Astrocyte (in vitro differentiated cells and primary cell): ENCODE measurements at regions not wholly inside any gene's neighbourhood (a gene's known extent, or its start where the extent isn't known, plus 50 kb on each side); places are given as distances from the start of the nearest gene placed in this dataset.

Experiments
- CTCF ChIP-seq: IDR thresholded peaks from 2 replicates; pipeline ENCODE4 v1.5.1; 2011; ENCODE audit warnings: low read depth, mild to moderate bottlenecking, inconsistent platforms, low read length, moderate library complexity; ENCODE audit not compliant: insufficient read depth
- EZH2 ChIP-seq: IDR thresholded peaks from 2 replicates; pipeline ENCODE4 v1.6.1; 2012; ENCODE audit warnings: mild to moderate bottlenecking, low read length, inconsistent platforms; ENCODE audit not compliant: insufficient read depth

- TF ChIP-seq CTCF (no peak), EZH2 (no peak)
These were observed 106.2 kb downstream of the SMIM20 start for GRCh38 chr4:26020083-26020668.
